VCaP (cell line): ENCODE measurements at regions not wholly inside any gene's neighbourhood (a gene's known extent, or its start where the extent isn't known, plus 50 kb on each side); places are given as distances from the start of the nearest gene placed in this dataset.

Experiments
- H3K27ac ChIP-seq: fragments of 450-650 bp; 2 replicates; pipeline ENCODE4 v1.5.1; 2017
- TF ChIP-seq, protein P1 (sequence below): fragments of 450-650 bp; conservative IDR thresholded peaks from 2 replicates; pipeline ENCODE4 v1.5.1; 2017; ENCODE audit warnings: mild to moderate bottlenecking, moderate library complexity

DNA sequence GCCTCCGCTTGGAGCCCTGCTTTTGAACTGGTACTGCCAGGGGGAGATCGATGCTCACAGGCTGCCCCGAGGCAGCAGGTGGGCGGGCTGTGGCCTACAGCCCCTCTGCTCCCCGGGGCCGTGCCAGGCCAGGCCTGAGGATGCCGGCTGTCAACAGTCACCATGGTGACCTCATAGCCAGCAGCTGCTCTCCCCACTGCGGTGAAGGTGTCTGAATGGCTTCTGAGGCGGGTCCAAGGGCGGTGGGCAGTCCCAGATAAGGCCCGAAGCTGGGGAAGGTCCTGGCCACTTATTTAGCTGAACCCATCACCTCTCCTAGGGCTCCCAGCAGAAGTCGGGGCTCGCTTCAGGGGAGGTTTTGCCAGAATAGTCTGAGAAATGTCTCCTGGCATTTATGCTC lies 179.3 kb downstream of the ARHGAP12 start:
- TF ChIP-seq, protein P1, sequence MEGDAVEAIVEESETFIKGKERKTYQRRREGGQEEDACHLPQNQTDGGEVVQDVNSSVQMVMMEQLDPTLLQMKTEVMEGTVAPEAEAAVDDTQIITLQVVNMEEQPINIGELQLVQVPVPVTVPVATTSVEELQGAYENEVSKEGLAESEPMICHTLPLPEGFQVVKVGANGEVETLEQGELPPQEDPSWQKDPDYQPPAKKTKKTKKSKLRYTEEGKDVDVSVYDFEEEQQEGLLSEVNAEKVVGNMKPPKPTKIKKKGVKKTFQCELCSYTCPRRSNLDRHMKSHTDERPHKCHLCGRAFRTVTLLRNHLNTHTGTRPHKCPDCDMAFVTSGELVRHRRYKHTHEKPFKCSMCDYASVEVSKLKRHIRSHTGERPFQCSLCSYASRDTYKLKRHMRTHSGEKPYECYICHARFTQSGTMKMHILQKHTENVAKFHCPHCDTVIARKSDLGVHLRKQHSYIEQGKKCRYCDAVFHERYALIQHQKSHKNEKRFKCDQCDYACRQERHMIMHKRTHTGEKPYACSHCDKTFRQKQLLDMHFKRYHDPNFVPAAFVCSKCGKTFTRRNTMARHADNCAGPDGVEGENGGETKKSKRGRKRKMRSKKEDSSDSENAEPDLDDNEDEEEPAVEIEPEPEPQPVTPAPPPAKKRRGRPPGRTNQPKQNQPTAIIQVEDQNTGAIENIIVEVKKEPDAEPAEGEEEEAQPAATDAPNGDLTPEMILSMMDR = no peak
- H3K27ac ChIP-seq = no peak overlapping the region

DNA sequence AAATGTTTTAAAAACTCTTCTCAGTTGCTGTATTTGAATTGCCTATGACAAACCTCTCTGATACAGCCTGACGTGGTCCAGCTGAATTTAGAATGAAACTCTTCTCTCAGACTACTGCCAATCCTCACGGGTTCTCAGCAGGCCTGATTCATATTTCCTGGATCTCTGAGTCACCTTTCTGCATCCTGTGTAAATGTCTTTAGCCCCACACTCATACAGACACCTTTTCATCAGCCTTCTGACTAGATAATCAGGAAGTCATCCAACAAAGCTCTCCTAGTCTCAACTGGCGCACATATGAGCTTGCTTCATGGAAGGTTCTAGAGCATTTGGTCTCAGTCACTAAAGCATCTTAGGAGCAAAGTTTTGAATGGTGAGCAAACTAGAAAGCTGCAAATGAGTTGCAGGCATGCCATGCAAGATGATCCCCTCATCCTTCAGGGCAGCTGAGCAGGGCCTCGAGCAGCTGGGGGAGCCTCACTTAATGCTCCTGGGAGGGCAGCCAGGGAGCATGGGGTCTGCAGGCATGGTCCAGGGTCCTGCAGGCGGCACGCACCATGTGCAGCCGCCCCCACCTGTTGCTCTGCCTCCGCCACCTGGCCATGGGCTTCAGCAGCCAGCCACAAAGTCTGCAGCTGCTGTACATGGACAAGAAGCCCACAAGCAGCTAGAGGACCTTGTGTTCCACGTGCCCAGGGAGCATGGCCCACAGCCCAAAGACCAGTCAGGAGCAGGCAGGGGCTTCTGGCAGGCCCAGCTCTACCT lies 182.8 kb downstream of the ARHGAP12 start:
- no peak overlapping the region for H3K27ac ChIP-seq
- TF ChIP-seq, protein P1 = no peak

DNA sequence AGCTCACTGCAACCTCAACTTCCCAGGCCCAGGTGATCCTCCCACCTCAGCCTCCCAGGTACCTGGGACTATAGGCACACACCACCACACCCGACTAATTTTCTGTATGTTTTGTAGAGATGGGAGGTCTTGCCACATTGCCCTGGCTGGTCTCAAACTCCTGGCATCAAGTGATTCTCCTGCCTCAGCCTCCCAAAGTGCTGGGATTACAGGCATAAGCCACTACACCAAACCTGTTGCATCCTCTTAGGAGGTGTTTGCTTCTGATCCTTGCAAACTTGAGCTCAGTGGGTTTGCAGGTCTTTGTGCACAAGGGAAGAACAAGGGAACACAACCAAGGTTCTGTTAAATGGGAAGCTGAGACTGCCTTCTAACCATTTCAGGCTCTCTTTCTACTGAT lies 184.6 kb downstream of the ARHGAP12 start:
- no peak overlapping the region for H3K27ac ChIP-seq
- TF ChIP-seq, protein P1 = no peak

DNA sequence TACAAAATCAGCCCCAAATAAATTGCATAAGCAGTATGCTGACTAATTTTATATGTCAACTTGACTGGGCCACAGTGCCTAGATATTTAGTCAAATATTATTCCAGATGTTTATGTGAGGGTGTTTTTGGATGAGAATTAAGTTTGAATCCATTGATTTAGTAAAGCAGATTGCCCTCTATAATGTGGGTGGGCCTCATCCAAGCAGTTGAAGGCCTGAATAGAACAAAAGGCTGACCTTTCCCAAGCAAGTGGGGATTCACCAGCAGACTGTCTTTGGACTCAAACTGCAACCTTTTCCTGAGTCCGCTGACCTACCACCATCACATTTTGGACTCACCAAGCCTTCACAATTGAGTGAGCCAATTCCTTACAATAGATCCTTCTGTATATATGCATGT lies 186.4 kb downstream of the ARHGAP12 start:
- TF ChIP-seq, protein P1 = no peak
- no peak overlapping the region for H3K27ac ChIP-seq

DNA sequence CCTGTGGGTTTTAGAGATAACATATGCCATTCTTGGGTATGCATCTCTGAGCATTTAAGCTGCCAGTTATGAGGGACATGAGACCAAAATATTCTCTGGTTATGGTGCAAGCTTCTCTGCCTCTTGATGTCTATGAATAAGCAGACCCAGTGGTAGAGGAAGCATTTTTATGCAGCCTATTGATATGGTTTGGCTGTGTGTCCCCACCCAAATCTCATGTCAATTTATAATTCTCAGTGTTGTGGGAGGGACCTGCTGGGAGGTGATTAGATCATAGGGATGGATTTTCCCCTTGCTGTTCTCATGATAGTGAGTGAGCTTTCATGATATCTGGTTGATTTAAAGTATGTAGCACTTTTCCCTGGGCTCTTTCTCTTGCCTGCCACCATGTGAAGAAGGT lies 187.2 kb downstream of the ARHGAP12 start:
- H3K27ac ChIP-seq = no peak overlapping the region
- TF ChIP-seq, protein P1 = no peak

DNA sequence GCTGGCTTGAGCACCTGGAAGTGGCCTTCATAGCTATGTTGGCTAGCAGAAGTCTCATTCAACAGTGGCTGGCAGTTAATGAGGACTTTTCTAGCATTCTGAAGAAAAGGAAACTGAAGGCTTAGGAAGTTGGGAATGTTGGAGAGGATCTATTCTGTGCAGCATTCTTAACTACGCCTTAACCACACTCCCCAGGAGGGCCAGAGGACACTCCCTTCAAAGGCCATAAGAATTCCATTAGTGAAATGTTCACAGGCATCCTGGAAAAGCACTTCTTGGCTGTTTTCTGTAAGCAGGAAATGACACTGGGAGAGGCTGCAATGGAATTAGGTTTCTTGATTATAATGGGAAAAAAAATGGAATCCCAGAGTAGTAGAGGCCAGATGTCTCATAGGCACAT lies 188.9 kb downstream of the ARHGAP12 start:
- H3K27ac ChIP-seq = no peak overlapping the region
- TF ChIP-seq, protein P1 = no peak

DNA sequence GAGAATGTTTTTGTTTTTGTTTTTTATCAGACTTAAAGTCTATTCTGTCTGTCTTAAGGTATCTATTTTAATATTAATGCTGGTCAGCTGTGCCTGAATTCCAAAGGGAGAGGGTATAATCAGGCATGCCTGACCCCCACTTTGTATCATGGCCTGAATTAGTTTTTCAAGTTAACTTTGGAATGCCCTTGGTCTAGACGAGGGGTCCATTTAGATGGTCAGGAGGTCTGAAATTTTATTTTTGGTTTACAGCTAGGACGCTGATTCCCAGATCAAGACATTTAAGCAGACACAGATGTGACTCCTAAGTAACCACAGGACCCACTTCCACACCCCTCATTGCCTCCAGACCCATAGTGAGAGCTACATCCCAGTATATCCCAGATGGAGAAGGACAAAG lies 189.5 kb downstream of the ARHGAP12 start:
- no peak overlapping the region for H3K27ac ChIP-seq
- TF ChIP-seq, protein P1 = no peak
